ENCODE measurements at regions not wholly inside any gene's neighbourhood (a gene's known extent, or its start where the extent isn't known, plus 50 kb on each side); places are given as distances from the start of the nearest gene placed in this dataset.
"Not testable (repeated sequence)": the region's sequence is repeated elsewhere in the genome, so short reads cannot be mapped to it uniquely, and the experiment has no call there.

DNA sequence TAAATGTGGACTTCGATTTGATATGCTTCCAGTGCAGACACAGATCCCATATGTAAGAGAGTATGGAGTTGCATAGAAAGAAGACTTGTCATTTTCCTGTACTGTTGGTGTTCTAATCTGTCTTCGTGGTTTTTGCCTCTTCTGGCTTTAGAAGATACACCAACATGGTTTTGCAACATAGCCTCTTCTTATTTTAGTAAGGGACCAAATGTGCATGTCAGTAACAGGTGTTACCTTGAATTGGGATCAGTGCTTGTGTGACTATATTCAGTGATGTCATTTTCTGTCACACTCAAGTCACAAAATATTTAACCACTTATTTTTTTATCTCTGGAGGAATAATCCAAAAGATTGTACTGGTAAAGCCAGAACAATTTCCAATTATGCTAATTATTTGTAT lies 140.4 kb downstream of the SNRPN start:
- no peak overlapping the region for H3K4me3 ChIP-seq (ENCODE audit: low read depth, low read length)
- TF ChIP-seq, protein P1, sequence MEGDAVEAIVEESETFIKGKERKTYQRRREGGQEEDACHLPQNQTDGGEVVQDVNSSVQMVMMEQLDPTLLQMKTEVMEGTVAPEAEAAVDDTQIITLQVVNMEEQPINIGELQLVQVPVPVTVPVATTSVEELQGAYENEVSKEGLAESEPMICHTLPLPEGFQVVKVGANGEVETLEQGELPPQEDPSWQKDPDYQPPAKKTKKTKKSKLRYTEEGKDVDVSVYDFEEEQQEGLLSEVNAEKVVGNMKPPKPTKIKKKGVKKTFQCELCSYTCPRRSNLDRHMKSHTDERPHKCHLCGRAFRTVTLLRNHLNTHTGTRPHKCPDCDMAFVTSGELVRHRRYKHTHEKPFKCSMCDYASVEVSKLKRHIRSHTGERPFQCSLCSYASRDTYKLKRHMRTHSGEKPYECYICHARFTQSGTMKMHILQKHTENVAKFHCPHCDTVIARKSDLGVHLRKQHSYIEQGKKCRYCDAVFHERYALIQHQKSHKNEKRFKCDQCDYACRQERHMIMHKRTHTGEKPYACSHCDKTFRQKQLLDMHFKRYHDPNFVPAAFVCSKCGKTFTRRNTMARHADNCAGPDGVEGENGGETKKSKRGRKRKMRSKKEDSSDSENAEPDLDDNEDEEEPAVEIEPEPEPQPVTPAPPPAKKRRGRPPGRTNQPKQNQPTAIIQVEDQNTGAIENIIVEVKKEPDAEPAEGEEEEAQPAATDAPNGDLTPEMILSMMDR (IDR thresholded peaks at IDR 0.05; ENCODE audit: insufficient read depth, low read depth, low read length, missing control alignments), result no peak
- no peak for DNase-seq (ENCODE audit: low read depth)

DNA sequence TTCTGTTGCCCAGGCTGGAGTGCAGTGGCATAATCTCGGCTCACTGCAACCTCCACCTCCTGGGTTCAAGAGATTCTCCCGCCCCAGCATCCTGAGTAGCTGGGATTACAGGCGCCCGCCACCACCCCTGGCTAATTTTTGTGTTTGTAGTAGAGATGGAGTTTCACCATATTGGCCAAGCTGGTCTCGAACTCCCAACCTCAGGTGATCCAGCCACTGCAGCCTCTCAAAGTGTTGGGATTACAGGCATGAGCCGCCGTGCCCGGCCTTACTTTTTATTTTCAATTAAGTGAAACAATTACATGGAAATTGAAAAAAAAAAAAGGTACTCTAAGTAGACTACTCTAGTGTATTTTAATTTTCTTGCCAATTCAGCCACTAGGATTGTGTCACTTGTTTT lies 145.2 kb downstream of the SNRPN start:
- not testable (repeated sequence) for DNase-seq (ENCODE audit: low read depth); H3K4me3 ChIP-seq (ENCODE audit: low read depth, low read length)

DNA sequence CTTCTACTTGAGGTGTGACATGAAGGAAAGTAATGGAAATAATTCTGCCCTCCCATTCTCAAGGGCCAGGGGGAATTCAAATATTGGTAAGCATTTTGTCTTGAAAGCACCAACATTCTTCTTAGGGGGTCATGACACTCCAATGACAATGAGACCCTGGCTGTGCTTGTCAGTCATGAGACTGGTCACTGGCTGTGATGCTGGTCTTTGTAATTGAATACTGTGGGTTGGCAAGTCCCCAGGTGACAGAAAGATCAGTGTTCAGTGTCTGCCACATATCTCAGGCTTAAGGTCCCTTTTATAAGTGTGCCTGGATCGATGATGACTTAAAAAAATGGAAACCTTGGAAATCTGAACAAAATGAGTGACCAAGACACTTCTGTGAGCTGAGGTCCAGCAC lies 151.4 kb downstream of the SNRPN start:
- TF ChIP-seq, protein P1 (IDR thresholded peaks at IDR 0.05; ENCODE audit: insufficient read depth, low read depth, low read length, missing control alignments), result no peak
- DNase-seq (ENCODE audit: low read depth), result no peak
- H3K4me3 ChIP-seq (ENCODE audit: low read depth, low read length), result no peak overlapping the region

DNA sequence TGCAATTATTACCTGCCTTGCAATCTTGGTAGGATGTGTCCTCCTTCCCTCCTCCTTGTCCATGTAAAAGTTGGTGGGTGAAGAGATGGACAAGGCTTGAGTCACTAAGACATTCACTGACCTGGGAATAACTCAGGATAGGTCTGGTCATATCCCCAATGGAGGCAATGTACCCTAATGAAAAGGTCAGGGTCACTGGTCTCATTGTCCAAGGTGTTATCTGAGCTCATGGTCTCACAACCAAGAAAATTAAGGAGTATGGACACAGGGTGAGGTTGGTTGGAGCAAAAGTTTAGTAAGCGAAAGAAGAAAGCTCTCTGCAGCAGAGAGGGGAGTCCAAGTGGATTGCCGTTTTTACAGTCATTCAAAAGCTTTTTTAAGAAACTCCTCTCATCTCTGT lies 179.0 kb downstream of the SNRPN start:
- DNase-seq (ENCODE audit: low read depth), result no peak
- H3K4me3 ChIP-seq (ENCODE audit: low read depth, low read length), result no peak overlapping the region
- TF ChIP-seq, protein P1 (IDR thresholded peaks at IDR 0.05; ENCODE audit: insufficient read depth, low read depth, low read length, missing control alignments), result no peak

DNA sequence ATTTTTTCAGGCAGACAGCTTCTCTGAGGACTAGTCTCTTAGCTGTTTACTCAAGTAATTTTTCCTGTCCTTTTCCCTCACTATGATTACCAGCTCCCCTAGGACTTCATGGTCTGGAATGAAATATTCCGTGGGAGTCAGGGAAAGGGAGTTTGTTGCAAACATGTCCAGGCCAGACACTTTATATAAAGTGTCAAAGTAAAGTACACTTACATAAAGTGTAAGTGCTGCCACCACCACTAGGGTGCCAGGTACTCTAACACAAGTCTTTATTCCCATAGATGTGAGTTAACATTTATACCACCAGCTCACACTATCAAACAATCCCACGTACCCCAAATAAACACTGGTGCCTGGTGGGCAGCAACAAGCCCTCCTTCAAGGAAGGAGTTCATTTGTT lies 179.8 kb downstream of the SNRPN start:
- H3K4me3 ChIP-seq (ENCODE audit: low read depth, low read length), result no peak overlapping the region
- DNase-seq (ENCODE audit: low read depth), result no peak
- TF ChIP-seq, protein P1 (IDR thresholded peaks at IDR 0.05; ENCODE audit: insufficient read depth, low read depth, low read length, missing control alignments), result no peak

DNA sequence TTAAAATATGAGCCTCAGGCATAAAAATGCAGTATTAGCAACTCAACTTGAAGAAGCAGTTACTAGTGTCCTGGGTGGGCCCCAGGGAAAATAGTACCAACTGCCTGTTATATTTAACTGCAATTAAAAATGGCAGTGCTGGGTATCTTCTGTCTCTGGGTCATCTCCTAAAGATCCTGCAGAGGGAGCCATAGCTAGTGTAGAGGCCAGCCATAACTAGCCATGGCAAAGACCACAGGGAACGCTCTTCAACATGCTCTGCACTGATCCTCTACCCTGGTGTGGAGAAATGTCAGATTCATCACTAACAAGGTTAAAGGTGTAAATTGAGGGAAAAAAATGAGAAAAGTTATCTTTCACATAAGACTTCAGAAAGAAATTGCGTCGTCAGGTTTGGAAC lies 181.3 kb downstream of the SNRPN start:
- TF ChIP-seq, protein P1 (IDR thresholded peaks at IDR 0.05; ENCODE audit: insufficient read depth, low read depth, low read length, missing control alignments), result no peak
- no peak overlapping the region for H3K4me3 ChIP-seq (ENCODE audit: low read depth, low read length)
- DNase-seq (ENCODE audit: low read depth), result no peak

DNA sequence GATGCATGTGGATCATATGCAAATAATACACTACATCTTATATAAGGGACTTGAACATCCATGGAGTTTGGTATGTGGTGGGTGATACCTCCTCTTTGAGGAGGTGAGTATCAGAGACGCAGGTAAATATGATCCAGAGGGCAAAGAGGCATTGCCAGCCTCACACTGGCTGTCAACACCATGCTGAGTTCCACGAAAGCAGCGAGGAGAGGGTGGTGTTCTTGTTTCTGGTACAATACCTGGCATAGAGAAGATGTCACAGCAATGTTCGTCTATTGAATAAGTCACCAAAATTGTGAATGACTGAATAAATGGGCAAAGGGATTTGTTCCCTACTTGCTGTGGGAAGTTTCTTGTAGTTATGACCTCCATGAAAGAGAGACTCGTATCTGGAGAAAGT lies 182.2 kb downstream of the SNRPN start:
- no peak for DNase-seq (ENCODE audit: low read depth)
- H3K4me3 ChIP-seq (ENCODE audit: low read depth, low read length), result no peak overlapping the region
- TF ChIP-seq, protein P1 (IDR thresholded peaks at IDR 0.05; ENCODE audit: insufficient read depth, low read depth, low read length, missing control alignments), result no peak

DNA sequence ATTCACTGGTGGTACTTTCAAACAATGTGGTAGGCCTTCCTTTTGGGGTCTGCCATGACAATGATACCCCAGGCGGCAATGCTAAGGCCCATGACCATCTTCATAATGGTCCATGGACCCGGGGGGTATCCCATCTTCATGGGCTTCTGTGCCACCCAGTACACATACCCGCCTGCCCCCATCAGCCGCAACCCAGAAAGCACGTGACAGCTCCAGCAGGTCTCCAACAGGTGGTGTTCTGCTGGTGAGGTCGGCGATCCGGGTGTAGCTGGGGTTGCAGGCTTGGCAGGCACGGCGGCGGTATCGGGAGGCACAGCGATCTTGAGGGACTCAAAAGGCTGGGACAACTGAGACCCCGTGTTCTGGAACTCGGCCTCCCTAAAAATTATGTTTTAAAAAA lies 214.5 kb downstream of the SNRPN start:
- H3K4me3 ChIP-seq (ENCODE audit: low read depth, low read length), result no peak overlapping the region
- no peak for DNase-seq (ENCODE audit: low read depth)
- TF ChIP-seq, protein P1 (IDR thresholded peaks at IDR 0.05; ENCODE audit: insufficient read depth, low read depth, low read length, missing control alignments), result no peak

Data from GM12865 (cell line).